CD14-positive monocyte (primary cell): ENCODE measurements at regions not wholly inside any gene's neighbourhood (a gene's known extent, or its start where the extent isn't known, plus 50 kb on each side); places are given as distances from the start of the nearest gene placed in this dataset.

Source experiments
- DNase-seq, 3 donors: peaks; one replicate each; pipeline ENCODE4 v3.0.0-alpha.2; 2011 to 2022
- H2AFZ ChIP-seq: 2 replicates; pipeline ENCODE4 v1.6.0; 2012; ENCODE audit warnings: mild to moderate bottlenecking, low read depth, low read length, inconsistent platforms; ENCODE audit not compliant: insufficient read depth, poor library complexity, severe bottlenecking
- H3K27ac ChIP-seq, 2 donors: 1 replicate in 1 of 2; 2 replicates in 1 of 2; pipeline ENCODE4 v1.5.1; 2012 to 2013; ENCODE audit warnings: low read length in 2 of 2, control low read depth in 1 of 2, inconsistent platforms in 1 of 2, low read depth in 1 of 2, mild to moderate bottlenecking in 1 of 2
- H3K27me3 ChIP-seq, 2 donors: one replicate each; pipeline versions ENCODE4 v1.6.0 to v1.6.1; 2011 to 2013; ENCODE audit warnings: low read length in 2 of 2; ENCODE audit not compliant: control insufficient read depth in 2 of 2, insufficient read depth in 2 of 2
- H3K36me3 ChIP-seq, 2 donors: replicated peaks in 1 of 2; 1 replicate in 1 of 2; 2 replicates in 1 of 2; pipeline versions ENCODE4 v1.5.1 to v1.6.1; 2012 to 2013; ENCODE audit warnings: low read length in 2 of 2, control low read depth in 1 of 2, inconsistent platforms in 1 of 2, mild to moderate bottlenecking in 1 of 2; ENCODE audit not compliant: insufficient read depth in 2 of 2, control insufficient read depth in 1 of 2
- H3K4me1 ChIP-seq, 2 donors: 1 replicate in 1 of 2; 2 replicates in 1 of 2; pipeline versions ENCODE4 v1.5.1 to v1.6.1; 2012 to 2013; ENCODE audit warnings: low read length in 2 of 2, control low read depth in 1 of 2, inconsistent platforms in 1 of 2, mild to moderate bottlenecking in 1 of 2, moderate library complexity in 1 of 2; ENCODE audit not compliant: insufficient read depth in 2 of 2, control insufficient read depth in 1 of 2
- H3K4me2 ChIP-seq: replicated peaks from 2 replicates; pipeline ENCODE3; 2012; ENCODE audit warnings: low read length, moderate library complexity, mild to moderate bottlenecking; ENCODE audit not compliant: poor library complexity, severe bottlenecking; ENCODE audit errors: extremely low read depth
- H3K4me3 ChIP-seq, 3 experiments: fragments of 200-600 bp in 1 of 3; sonication (generic) in 1 of 3; replicated peaks in 1 of 3; 1 replicate in 2 of 3; 2 replicates in 1 of 3; pipeline ENCODE4 v1.5.1; 2011 to 2013; ENCODE audit warnings: low read length in 3 of 3, mild to moderate bottlenecking in 3 of 3, control low read depth in 2 of 3, low read depth in 2 of 3, inconsistent platforms in 1 of 3, moderate library complexity in 1 of 3
- H3K79me2 ChIP-seq: 2 replicates; pipeline ENCODE4 v1.6.0; 2012; ENCODE audit warnings: mild to moderate bottlenecking, control low read depth, inconsistent platforms, low read length, moderate library complexity; ENCODE audit not compliant: insufficient read depth
- H3K9ac ChIP-seq: 2 replicates; pipeline ENCODE4 v1.6.0; 2017; ENCODE audit warnings: low read length, mild to moderate bottlenecking; ENCODE audit not compliant: insufficient read depth, poor library complexity, severe bottlenecking
- H3K9me3 ChIP-seq, 2 donors: replicated peaks in 1 of 2; 1 replicate in 1 of 2; 2 replicates in 1 of 2; pipeline versions ENCODE4 v1.5.1 to v1.6.1; 2012 to 2013; ENCODE audit warnings: low read length in 2 of 2, control low read depth in 1 of 2; ENCODE audit not compliant: control insufficient read depth in 1 of 2, insufficient read depth in 1 of 2
- H4K20me1 ChIP-seq: 2 replicates; pipeline ENCODE4 v1.6.0; 2012; ENCODE audit warnings: mild to moderate bottlenecking, low read length, control low read depth, moderate library complexity; ENCODE audit not compliant: insufficient read depth
- H3K27ac Mint-ChIP-seq, 7 donors: one replicate each; pipeline ENCODE4 v1.8.0; 2020; ENCODE audit warnings: mild to moderate bottlenecking in 7 of 7, mixed read lengths in 7 of 7, moderate library complexity in 6 of 7, inconsistent platforms in 2 of 7
- H3K27me3 Mint-ChIP-seq, 3 donors: one replicate each; pipeline ENCODE4 v1.8.0; 2021 to 2022; ENCODE audit warnings: low read depth in 3 of 3, mild to moderate bottlenecking in 3 of 3, mixed read lengths in 3 of 3, moderate library complexity in 3 of 3, inconsistent platforms in 1 of 3
- H3K36me3 Mint-ChIP-seq, 2 donors: one replicate each; pipeline ENCODE4 v1.8.0; 2020; ENCODE audit warnings: mixed read lengths in 2 of 2, inconsistent platforms in 1 of 2, mild to moderate bottlenecking in 1 of 2
- H3K4me1 Mint-ChIP-seq: one replicate; pipeline ENCODE4 v1.8.0; 2020; ENCODE audit warnings: mild to moderate bottlenecking, mixed read lengths
- H3K4me3 Mint-ChIP-seq, 2 donors: one replicate each; pipeline ENCODE4 v1.8.0; 2020; ENCODE audit warnings: mild to moderate bottlenecking in 2 of 2, mixed read lengths in 2 of 2, moderate library complexity in 1 of 2
- H3K9me3 Mint-ChIP-seq, 7 donors: one replicate each; pipeline ENCODE4 v1.8.0; 2020 to 2022; ENCODE audit warnings: mixed read lengths in 7 of 7, mild to moderate bottlenecking in 6 of 7, moderate library complexity in 6 of 7, inconsistent platforms in 2 of 7
- WGBS: methylation state at CpG from one replicate; pipeline ENCODE4 v1.1.5; 2013; ENCODE audit warnings: missing lambda C conversion rate; ENCODE audit not compliant: insufficient coverage; 5-methylcytosine and 5-hydroxymethylcytosine counted together
- intact Hi-C, 2 donors: fragments of 100-400 bp; cut with micrococcal nuclease; formaldehyde crosslinking; loops; one replicate each; pipeline versions ENCODE4 v1.15.0 to v1.15.1; 2023
- TF ChIP-seq, protein P1 (sequence below): fragments of 200-600 bp; IDR thresholded peaks from one replicate; pipeline ENCODE4 v1.8.0; 2022; ENCODE audit warnings: antibody characterized with exemption, mild to moderate bottlenecking

DNA sequence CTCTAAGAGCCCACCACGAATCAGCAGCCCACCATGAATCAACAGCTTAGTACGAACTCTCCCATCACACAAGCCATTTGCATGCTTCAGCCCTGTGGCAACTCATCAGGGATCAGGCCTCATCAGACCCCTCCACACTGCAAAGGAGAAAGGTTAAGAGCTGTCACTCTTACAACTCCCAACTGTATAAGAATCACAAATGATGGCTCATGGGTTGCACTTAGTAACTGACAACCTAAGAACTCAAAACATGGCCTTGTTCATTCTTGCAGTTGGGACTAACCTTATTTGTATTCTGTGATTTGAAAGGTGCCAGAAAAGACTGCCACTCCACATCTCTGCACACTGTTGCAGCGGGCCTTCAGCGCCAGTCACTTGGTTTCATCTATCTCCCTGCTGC is 149.1 kb upstream of the ZNF366 start:
- no peak overlapping the region for H3K4me3 ChIP-seq
- H3K4me1 ChIP-seq, result no peaks in the 10 kb centered on the region
- Mint-ChIP-seq H3K4me1 (no peaks in the 10 kb centered on the region), H3K9me3 (peaks cover 0 to 1% (median 0%) of the 10 kb centered on the region in 7 donors), H3K27ac (no peak overlapping the region), H3K36me3 (no peaks in the 10 kb centered on the region), H3K4me3 (no peak overlapping the region), H3K27me3 (peaks cover 0 to 9% (median 5%) of the 10 kb centered on the region in 3 donors)
- WGBS, result 86% methylated on average over 3 of the region's 4 CpGs
- no peak overlapping the region for H3K27ac ChIP-seq
- TF ChIP-seq, protein P1, sequence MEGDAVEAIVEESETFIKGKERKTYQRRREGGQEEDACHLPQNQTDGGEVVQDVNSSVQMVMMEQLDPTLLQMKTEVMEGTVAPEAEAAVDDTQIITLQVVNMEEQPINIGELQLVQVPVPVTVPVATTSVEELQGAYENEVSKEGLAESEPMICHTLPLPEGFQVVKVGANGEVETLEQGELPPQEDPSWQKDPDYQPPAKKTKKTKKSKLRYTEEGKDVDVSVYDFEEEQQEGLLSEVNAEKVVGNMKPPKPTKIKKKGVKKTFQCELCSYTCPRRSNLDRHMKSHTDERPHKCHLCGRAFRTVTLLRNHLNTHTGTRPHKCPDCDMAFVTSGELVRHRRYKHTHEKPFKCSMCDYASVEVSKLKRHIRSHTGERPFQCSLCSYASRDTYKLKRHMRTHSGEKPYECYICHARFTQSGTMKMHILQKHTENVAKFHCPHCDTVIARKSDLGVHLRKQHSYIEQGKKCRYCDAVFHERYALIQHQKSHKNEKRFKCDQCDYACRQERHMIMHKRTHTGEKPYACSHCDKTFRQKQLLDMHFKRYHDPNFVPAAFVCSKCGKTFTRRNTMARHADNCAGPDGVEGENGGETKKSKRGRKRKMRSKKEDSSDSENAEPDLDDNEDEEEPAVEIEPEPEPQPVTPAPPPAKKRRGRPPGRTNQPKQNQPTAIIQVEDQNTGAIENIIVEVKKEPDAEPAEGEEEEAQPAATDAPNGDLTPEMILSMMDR, result no peak
- H3K79me2 ChIP-seq, result no peaks in the 10 kb centered on the region
- H2AFZ ChIP-seq, result no peak overlapping the region
- H3K9me3 ChIP-seq, result no peaks in the 10 kb centered on the region
- intact Hi-C loops, result no loop called here
- no peaks in the 10 kb centered on the region for H3K36me3 ChIP-seq
- no peaks in the 10 kb centered on the region for H4K20me1 ChIP-seq
- no peaks in the 10 kb centered on the region for H3K27me3 ChIP-seq
- H3K4me2 ChIP-seq, result no peak overlapping the region
- no peak overlapping the region for H3K9ac ChIP-seq
- no peak for DNase-seq

- Mint-ChIP-seq H3K4me3 (no peak overlapping the region), H3K27ac (no peak overlapping the region), H3K9me3 (peaks cover 0 to 1% (median 0%) of the 10 kb centered on the region in 7 donors), H3K36me3 (no peaks in the 10 kb centered on the region), H3K27me3 (peaks cover 5 to 8% (median 8%) of the 10 kb centered on the region in 3 donors), H3K4me1 (no peaks in the 10 kb centered on the region)
- TF ChIP-seq, protein P1, result no peak
- Histone ChIP-seq H3K4me2 (no peak overlapping the region), H2AFZ (no peak overlapping the region), H3K27me3 (no peaks in the 10 kb centered on the region), H3K79me2 (no peaks in the 10 kb centered on the region), H3K9ac (no peak overlapping the region), H4K20me1 (no peaks in the 10 kb centered on the region), H3K27ac (no peak overlapping the region), H3K9me3 (no peaks in the 10 kb centered on the region), H3K4me3 (no peak overlapping the region), H3K4me1 (no peaks in the 10 kb centered on the region), H3K36me3 (no peaks in the 10 kb centered on the region)
- DNase-seq, result no peak
- WGBS, result 56% methylated on average over 1 of the region's 2 CpGs
- intact Hi-C loops, result no loop called here
These were observed 147.0 kb upstream of the ZNF366 start for GRCh38 chr5:72654231-72654630.
